ENCODE measurements at regions not wholly inside any gene's neighbourhood (a gene's known extent, or its start where the extent isn't known, plus 50 kb on each side); places are given as distances from the start of the nearest gene placed in this dataset.
"Not testable (repeated sequence)": the region's sequence is repeated elsewhere in the genome, so short reads cannot be mapped to it uniquely, and the experiment has no call there.

- CTCF ChIA-PET, result no interaction called here
- DNase-seq, result no peak
- POLR2A ChIA-PET, result no interaction called here
- no peak overlapping the region for H3K27ac ChIP-seq (ENCODE audit: insufficient read depth in 1 of 2, low read depth in 1 of 2, low read length in 2 of 2, poor library complexity in 1 of 2, severe bottlenecking in 2 of 2)
- H3K4me1 ChIP-seq (ENCODE audit: control extremely low read depth in 1 of 4, control insufficient read depth in 4 of 4, insufficient read depth in 4 of 4, low read length in 3 of 4), result no peaks in the 10 kb centered on the region
- H3K9me3 ChIP-seq (ENCODE audit: control extremely low read depth in 1 of 5, control insufficient read depth in 4 of 5, insufficient read depth in 2 of 5, low read depth in 1 of 5, low read length in 4 of 5), result no peaks in the 10 kb centered on the region
- H3K4me3 ChIP-seq (ENCODE audit: control insufficient read depth in 1 of 7, extremely low read depth in 1 of 7, insufficient read depth in 4 of 7, low read depth in 2 of 7, low read length in 6 of 7), result no peak overlapping the region
- 100% methylated on average over 5 of the region's 7 CpGs for WGBS (ENCODE audit: insufficient coverage)
- H3K27me3 ChIP-seq (replicated peaks in 2 of 5; ENCODE audit: control insufficient read depth in 4 of 5, insufficient read depth in 5 of 5, low read length in 4 of 5), result no peaks in the 10 kb centered on the region
- H3K36me3 ChIP-seq (ENCODE audit: control insufficient read depth in 4 of 4, insufficient read depth in 4 of 4, low read length in 3 of 4), result no peaks in the 10 kb centered on the region
These were observed 52.3 kb upstream of the PTPN12 start for GRCh38 chr7:77484785-77485184.

DNA sequence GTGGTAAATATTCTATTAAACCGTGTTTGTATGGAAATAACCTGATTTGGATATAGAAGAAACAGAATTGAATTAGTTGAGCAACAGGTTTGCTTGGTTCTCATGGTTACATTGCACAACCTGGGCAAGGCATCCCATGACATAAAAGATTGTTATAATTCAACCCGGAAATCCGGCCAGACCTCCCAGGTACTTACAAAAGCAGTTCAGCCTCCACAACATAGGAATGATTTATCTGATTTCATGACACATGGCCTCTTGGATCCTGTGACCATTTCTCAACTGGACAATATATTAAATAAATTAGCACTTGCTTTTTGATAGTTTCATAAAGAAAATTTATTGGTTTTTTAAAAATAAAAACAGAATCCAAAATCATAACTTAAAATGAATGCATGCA, 55.1 kb upstream of the PTPN12 start:
- Histone ChIP-seq H3K27me3 (replicated peaks in 2 of 5; ENCODE audit: control insufficient read depth in 4 of 5, insufficient read depth in 5 of 5, low read length in 4 of 5) (no peaks in the 10 kb centered on the region), H3K9me3 (ENCODE audit: control extremely low read depth in 1 of 5, control insufficient read depth in 4 of 5, insufficient read depth in 2 of 5, low read depth in 1 of 5, low read length in 4 of 5) (no peaks in the 10 kb centered on the region), H3K4me1 (ENCODE audit: control extremely low read depth in 1 of 4, control insufficient read depth in 4 of 4, insufficient read depth in 4 of 4, low read length in 3 of 4) (no peaks in the 10 kb centered on the region), H3K4me3 (ENCODE audit: control insufficient read depth in 1 of 7, extremely low read depth in 1 of 7, insufficient read depth in 4 of 7, low read depth in 2 of 7, low read length in 6 of 7) (no peak overlapping the region), H3K27ac (ENCODE audit: insufficient read depth in 1 of 2, low read depth in 1 of 2, low read length in 2 of 2, poor library complexity in 1 of 2, severe bottlenecking in 2 of 2) (no peak overlapping the region), H3K36me3 (ENCODE audit: control insufficient read depth in 4 of 4, insufficient read depth in 4 of 4, low read length in 3 of 4) (no peaks in the 10 kb centered on the region)
- ChIA-PET POLR2A (no interaction called here), CTCF (no interaction called here)
- DNase-seq, result no peak
- 94% methylated on average over 2 of the region's 3 CpGs for WGBS (ENCODE audit: insufficient coverage)

DNA sequence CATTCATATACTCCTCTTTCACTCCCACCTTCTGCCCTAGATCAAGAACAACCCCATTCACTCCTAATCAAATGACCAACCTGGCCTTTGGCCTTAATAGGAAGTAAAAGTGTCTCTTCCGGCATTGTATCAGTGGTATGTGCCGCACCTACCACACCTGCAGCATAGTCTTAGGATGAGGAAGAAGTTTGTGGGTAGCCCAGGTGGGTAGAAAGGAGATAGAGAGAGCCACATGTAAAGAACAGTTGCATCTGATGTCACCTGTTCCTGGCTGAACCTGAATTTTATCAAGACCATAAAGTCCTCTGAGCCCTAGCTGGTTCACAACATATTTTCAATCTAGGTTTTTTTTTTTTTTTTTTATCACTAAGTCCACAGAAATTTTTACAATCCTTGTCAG, 55.5 kb upstream of the PTPN12 start:
- ChIA-PET POLR2A (no interaction called here), CTCF (interaction anchor here (0.6 kb wide), 1 partner anchor 84 kb away, joined by 3 read pairs; no protein-coding TSS in a partner anchor)
- Histone ChIP-seq H3K27me3 (replicated peaks in 2 of 5; ENCODE audit: control insufficient read depth in 4 of 5, insufficient read depth in 5 of 5, low read length in 4 of 5) (no peaks in the 10 kb centered on the region), H3K36me3 (ENCODE audit: control insufficient read depth in 4 of 4, insufficient read depth in 4 of 4, low read length in 3 of 4) (no peaks in the 10 kb centered on the region), H3K4me3 (ENCODE audit: control insufficient read depth in 1 of 7, extremely low read depth in 1 of 7, insufficient read depth in 4 of 7, low read depth in 2 of 7, low read length in 6 of 7) (no peak overlapping the region), H3K9me3 (ENCODE audit: control extremely low read depth in 1 of 5, control insufficient read depth in 4 of 5, insufficient read depth in 2 of 5, low read depth in 1 of 5, low read length in 4 of 5) (no peaks in the 10 kb centered on the region), H3K27ac (ENCODE audit: insufficient read depth in 1 of 2, low read depth in 1 of 2, low read length in 2 of 2, poor library complexity in 1 of 2, severe bottlenecking in 2 of 2) (no peak overlapping the region), H3K4me1 (ENCODE audit: control extremely low read depth in 1 of 4, control insufficient read depth in 4 of 4, insufficient read depth in 4 of 4, low read length in 3 of 4) (no peaks in the 10 kb centered on the region)
- DNase-seq, result no peak
- WGBS (ENCODE audit: insufficient coverage), result 100% methylated on average over 2 of the region's 2 CpGs

DNA sequence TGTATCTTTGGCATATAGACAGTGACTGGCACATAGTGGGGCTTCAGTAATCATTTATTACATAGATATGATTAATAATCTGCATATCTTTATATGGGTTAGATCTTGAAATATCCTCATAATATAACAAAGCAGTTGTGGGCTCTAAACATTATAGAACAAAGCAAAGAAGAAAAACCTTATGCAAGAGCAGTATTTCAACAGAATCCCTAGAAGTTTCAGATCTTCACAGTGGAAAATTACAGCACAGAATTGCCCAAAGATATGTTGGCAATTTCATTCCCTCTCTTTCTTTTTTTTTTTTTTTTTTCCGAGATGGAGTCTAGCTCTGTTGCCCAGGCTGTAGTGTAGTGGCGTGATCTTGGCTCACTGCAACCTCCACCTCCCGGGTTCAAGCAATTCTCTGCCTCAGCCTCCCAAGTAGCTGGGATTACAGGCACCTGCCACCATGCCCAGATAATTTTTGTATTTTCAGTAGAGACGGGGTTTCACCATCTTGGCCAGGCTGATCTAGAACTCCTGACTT, 56.9 kb upstream of the PTPN12 start:
- H3K27me3 ChIP-seq (replicated peaks in 2 of 5; ENCODE audit: control insufficient read depth in 4 of 5, insufficient read depth in 5 of 5, low read length in 4 of 5); H3K4me3 ChIP-seq (ENCODE audit: control insufficient read depth in 1 of 7, extremely low read depth in 1 of 7, insufficient read depth in 4 of 7, low read depth in 2 of 7, low read length in 6 of 7); CTCF ChIA-PET; DNase-seq; H3K9me3 ChIP-seq (ENCODE audit: control extremely low read depth in 1 of 5, control insufficient read depth in 4 of 5, insufficient read depth in 2 of 5, low read depth in 1 of 5, low read length in 4 of 5); H3K27ac ChIP-seq (ENCODE audit: insufficient read depth in 1 of 2, low read depth in 1 of 2, low read length in 2 of 2, poor library complexity in 1 of 2, severe bottlenecking in 2 of 2); H3K36me3 ChIP-seq (ENCODE audit: control insufficient read depth in 4 of 4, insufficient read depth in 4 of 4, low read length in 3 of 4); POLR2A ChIA-PET; H3K4me1 ChIP-seq (ENCODE audit: control extremely low read depth in 1 of 4, control insufficient read depth in 4 of 4, insufficient read depth in 4 of 4, low read length in 3 of 4): not testable (repeated sequence)
- 96% methylated on average over 3 of the region's 4 CpGs for WGBS (ENCODE audit: insufficient coverage)

DNA sequence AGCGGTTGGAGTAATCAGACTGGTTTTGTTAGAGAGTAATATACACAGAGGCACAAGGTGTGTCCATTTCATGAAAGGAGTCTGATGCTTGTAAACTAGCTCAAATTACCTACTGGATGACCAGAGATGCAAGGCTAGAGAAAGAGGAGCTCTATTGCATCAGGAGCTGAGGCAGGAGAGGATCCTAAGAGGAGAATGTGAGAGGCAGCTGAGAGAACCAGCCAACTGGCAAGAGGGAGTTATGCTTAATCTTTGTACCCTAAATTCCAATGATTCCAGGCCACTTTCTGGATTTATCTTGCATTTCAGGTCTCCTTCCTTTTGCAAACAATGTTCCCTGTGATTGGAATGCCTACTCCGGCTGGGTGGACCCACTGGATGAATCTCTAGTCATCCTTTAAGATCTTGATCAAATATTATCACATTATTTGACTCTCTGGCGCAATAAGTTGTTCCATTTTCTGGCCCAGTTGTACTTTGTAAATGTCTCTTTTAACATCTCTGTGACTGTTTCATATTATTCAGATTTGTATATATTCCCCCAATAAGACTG, 57.5 kb upstream of the PTPN12 start:
- Histone ChIP-seq H3K27ac (ENCODE audit: insufficient read depth in 1 of 2, low read depth in 1 of 2, low read length in 2 of 2, poor library complexity in 1 of 2, severe bottlenecking in 2 of 2) (no peak overlapping the region), H3K9me3 (ENCODE audit: control extremely low read depth in 1 of 5, control insufficient read depth in 4 of 5, insufficient read depth in 2 of 5, low read depth in 1 of 5, low read length in 4 of 5) (no peaks in the 10 kb centered on the region), H3K4me3 (ENCODE audit: control insufficient read depth in 1 of 7, extremely low read depth in 1 of 7, insufficient read depth in 4 of 7, low read depth in 2 of 7, low read length in 6 of 7) (no peak overlapping the region), H3K36me3 (ENCODE audit: control insufficient read depth in 4 of 4, insufficient read depth in 4 of 4, low read length in 3 of 4) (no peaks in the 10 kb centered on the region), H3K27me3 (replicated peaks in 2 of 5; ENCODE audit: control insufficient read depth in 4 of 5, insufficient read depth in 5 of 5, low read length in 4 of 5) (no peaks in the 10 kb centered on the region), H3K4me1 (ENCODE audit: control extremely low read depth in 1 of 4, control insufficient read depth in 4 of 4, insufficient read depth in 4 of 4, low read length in 3 of 4) (peaks cover 0 to 8% (median 1%) of the 10 kb centered on the region in 4 experiments)
- CTCF ChIA-PET, result no interaction called here
- DNase-seq, result no peak
- POLR2A ChIA-PET, result interaction anchor here (0.6 kb wide), 1 partner anchor 68 kb away, joined by 3 read pairs; no protein-coding TSS in a partner anchor
- 100% methylated on average over 1 of the region's 3 CpGs for WGBS (ENCODE audit: insufficient coverage)

- Histone ChIP-seq H3K4me1 (ENCODE audit: control extremely low read depth in 1 of 4, control insufficient read depth in 4 of 4, insufficient read depth in 4 of 4, low read length in 3 of 4) (peaks cover 0 to 8% (median 1%) of the 10 kb centered on the region in 4 experiments), H3K4me3 (ENCODE audit: control insufficient read depth in 1 of 7, extremely low read depth in 1 of 7, insufficient read depth in 4 of 7, low read depth in 2 of 7, low read length in 6 of 7) (no peak overlapping the region), H3K27ac (ENCODE audit: insufficient read depth in 1 of 2, low read depth in 1 of 2, low read length in 2 of 2, poor library complexity in 1 of 2, severe bottlenecking in 2 of 2) (no peak overlapping the region), H3K27me3 (replicated peaks in 2 of 5; ENCODE audit: control insufficient read depth in 4 of 5, insufficient read depth in 5 of 5, low read length in 4 of 5) (no peaks in the 10 kb centered on the region), H3K9me3 (ENCODE audit: control extremely low read depth in 1 of 5, control insufficient read depth in 4 of 5, insufficient read depth in 2 of 5, low read depth in 1 of 5, low read length in 4 of 5) (no peaks in the 10 kb centered on the region), H3K36me3 (ENCODE audit: control insufficient read depth in 4 of 4, insufficient read depth in 4 of 4, low read length in 3 of 4) (no peaks in the 10 kb centered on the region)
- 92% methylated on average over 2 of the region's 3 CpGs for WGBS (ENCODE audit: insufficient coverage)
- POLR2A ChIA-PET, result no interaction called here
- DNase-seq, result no peak
- CTCF ChIA-PET, result no interaction called here
These were observed 60.2 kb upstream of the PTPN12 start for GRCh38 chr7:77476871-77477270.

DNA sequence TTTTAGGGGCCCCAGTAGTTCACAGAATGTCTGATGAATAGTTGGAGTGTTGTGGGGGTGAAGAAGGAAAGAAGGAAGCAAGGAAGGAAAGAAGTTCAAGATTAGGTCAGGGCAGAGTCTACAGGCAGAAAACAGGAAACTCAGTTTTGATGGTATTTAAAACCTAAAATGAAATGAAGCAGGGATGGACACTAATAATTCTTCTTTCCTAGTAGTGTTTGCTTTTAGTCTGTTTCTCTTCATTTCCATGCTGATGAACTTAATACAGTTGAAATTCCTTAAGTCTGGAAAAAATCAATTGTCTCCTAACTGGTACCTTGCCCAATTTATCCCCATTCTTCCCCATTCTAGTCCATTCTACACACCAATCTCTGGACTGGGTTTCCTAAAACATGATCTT, 59.0 kb upstream of the GSAP start:
- POLR2A ChIA-PET, result no interaction called here
- Histone ChIP-seq H3K36me3 (ENCODE audit: control insufficient read depth in 4 of 4, insufficient read depth in 4 of 4, low read length in 3 of 4) (no peaks in the 10 kb centered on the region), H3K27me3 (replicated peaks in 2 of 5; ENCODE audit: control insufficient read depth in 4 of 5, insufficient read depth in 5 of 5, low read length in 4 of 5) (no peaks in the 10 kb centered on the region), H3K4me3 (ENCODE audit: control insufficient read depth in 1 of 7, extremely low read depth in 1 of 7, insufficient read depth in 4 of 7, low read depth in 2 of 7, low read length in 6 of 7) (no peak overlapping the region), H3K4me1 (ENCODE audit: control extremely low read depth in 1 of 4, control insufficient read depth in 4 of 4, insufficient read depth in 4 of 4, low read length in 3 of 4) (peaks cover 0 to 8% (median 1%) of the 10 kb centered on the region in 4 experiments), H3K9me3 (ENCODE audit: control extremely low read depth in 1 of 5, control insufficient read depth in 4 of 5, insufficient read depth in 2 of 5, low read depth in 1 of 5, low read length in 4 of 5) (no peaks in the 10 kb centered on the region), H3K27ac (ENCODE audit: insufficient read depth in 1 of 2, low read depth in 1 of 2, low read length in 2 of 2, poor library complexity in 1 of 2, severe bottlenecking in 2 of 2) (no peak overlapping the region)
- CTCF ChIA-PET, result interaction anchor here (1.6 kb wide), 1 partner anchor 8 kb away, joined by 3 read pairs; no protein-coding TSS in a partner anchor
- no peak for DNase-seq

Data from common myeloid progenitor, CD34-positive (primary cell).